ENCODE measurements at regions not wholly inside any gene's neighbourhood (a gene's known extent, or its start where the extent isn't known, plus 50 kb on each side); places are given as distances from the start of the nearest gene placed in this dataset.
"Not testable (repeated sequence)": the region's sequence is repeated elsewhere in the genome, so short reads cannot be mapped to it uniquely, and the experiment has no call there.

DNA sequence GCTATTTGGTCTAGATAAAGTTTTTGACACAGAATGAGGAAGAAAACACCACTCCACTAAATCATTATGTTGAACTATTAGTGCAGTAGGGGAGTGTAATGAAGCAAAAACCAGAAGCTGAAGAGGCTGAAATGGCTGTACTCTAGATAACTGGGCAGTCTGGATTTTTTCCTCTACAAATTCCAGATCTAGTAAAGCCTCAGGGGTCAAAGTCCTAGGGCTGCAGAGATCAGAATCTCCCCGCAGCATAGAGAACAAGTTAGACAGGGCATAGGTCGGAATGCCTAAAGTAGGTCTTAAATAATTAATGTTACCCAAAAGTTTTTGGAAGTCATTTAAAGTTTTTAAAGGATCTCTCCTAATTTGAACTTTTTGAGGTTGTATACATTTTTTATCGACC is 180.9 kb downstream of the OTOP1 start:
- DNase-seq (ENCODE audit: low spot score): not testable (repeated sequence)

DNA sequence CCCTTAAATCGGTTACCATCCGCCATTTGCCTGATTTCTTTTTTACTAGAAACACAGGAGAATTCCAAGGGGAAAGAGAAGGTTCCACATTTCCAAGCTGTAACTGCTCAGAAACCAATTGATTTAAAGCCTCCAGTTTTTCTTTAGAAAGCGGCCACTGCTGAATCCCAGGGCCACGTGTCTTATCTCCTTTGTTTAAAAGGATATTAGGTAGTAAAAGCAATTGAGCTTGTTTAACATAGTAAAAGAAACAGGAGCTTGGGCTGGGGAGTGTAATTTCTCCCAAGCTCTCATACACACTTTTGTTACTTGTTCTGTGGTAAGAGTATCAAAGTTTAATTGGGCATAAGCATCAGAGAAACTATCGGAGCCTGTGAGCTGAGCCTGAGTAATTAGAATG is 180.0 kb downstream of the OTOP1 start:
- DNase-seq (ENCODE audit: low spot score): not testable (repeated sequence)

DNA sequence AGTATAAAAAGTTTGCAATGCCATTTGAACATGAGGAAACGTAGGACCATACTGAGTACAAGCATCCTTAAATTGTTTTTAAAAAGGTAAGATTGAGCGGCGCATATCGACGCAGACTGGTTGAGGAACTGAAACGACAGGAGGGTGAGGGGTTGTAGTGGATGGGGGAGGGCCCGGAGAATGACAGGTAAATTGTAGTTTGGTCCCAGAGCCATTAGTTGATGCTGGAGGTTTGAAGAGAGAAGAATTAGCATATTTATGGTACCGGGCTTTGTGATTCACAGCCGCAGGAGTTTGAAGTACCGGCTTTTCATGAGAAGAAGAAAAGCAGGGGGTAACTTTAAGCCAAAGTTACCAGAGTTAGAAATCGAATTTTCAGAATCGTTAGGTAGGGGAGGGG is 179.5 kb downstream of the OTOP1 start:
- not testable (repeated sequence) for DNase-seq (ENCODE audit: low spot score)

- not testable (repeated sequence) for DNase-seq (ENCODE audit: low spot score)
Observed at GRCh38 chr4:4048227-4048626, 178.5 kb downstream of the OTOP1 start.

DNA sequence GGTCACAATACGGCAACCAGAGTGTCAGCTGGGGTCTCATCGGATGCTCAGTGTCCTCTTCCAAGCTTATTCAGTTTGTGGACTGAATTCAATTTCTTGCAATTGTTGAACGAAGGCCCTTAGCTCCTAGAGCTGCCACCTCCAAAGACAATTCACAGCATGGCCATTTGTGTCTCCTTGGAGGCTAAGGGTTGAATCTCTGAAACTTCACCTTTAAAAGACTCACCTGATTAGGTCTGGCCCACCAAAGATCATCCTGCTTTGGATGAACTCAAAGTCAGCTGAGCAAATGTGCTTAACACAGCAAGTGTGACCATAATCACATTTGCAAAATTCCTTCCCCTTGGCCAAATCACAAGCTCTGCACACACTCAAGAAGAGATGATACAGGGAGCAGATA is 175.9 kb downstream of the OTOP1 start:
- DNase-seq (ENCODE audit: low spot score): not testable (repeated sequence)

GRCh38 chr4:4052933-4053332 is 173.8 kb downstream of the OTOP1 start:
- not testable (repeated sequence) for DNase-seq (ENCODE audit: low spot score)

- not testable (repeated sequence) for DNase-seq (ENCODE audit: low spot score)
Observed at GRCh38 chr4:4057226-4057625, 169.5 kb downstream of the OTOP1 start.

- not testable (repeated sequence) for DNase-seq (ENCODE audit: low spot score)
Observed at GRCh38 chr4:4084171-4084570, 142.6 kb downstream of the OTOP1 start.

GRCh38 chr4:4089716-4090419 is 136.9 kb downstream of the OTOP1 start:
- not testable (repeated sequence) for DNase-seq (ENCODE audit: low spot score)

- not testable (repeated sequence) for DNase-seq (ENCODE audit: low spot score)
Observed at GRCh38 chr4:4090720-4091119, 136.0 kb downstream of the OTOP1 start.

DNA sequence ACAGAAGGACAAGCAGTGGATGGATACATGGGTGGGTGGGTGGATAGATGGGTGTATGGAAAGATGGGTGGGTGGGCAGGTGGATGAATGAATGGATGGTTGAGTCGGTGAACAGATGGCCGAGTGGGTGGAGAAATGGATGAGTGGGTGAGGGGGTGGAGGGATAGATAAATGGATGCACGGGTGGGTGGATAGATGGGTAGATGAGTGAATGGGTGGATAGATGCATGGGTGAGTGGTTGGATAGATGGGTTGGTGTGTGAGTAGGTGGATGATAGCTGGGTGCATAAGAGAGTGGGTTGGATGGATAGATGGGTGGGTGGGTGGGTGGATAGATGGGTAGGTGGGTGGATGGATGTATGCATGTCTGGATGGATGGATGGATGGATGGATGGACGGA is 134.6 kb downstream of the OTOP1 start:
- DNase-seq (ENCODE audit: low spot score): not testable (repeated sequence)

GRCh38 chr4:4099610-4100009 is 127.1 kb downstream of the OTOP1 start:
- not testable (repeated sequence) for DNase-seq (ENCODE audit: low spot score)

DNA sequence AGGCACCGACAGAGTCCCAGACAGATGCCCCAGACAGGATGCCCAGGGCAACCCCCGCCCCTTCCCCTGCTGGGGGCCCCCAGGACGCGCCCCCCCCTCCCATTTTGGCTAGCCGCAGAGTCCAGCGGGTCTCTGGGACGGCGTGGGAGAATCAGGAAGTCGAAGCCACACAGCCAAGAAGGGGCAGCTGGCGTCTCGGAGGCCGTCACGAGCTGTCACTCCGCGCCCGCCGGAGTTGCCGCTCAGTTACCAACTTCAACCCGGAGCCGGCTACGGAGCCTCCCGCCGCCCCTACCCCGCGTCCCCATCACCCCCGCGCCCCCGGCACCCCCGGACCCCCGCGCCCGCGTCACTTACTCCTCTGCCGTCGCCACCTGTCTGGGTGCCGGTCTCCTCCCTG is 119.8 kb downstream of the OTOP1 start:
- peak; percentile 25 for DNase-seq (ENCODE audit: low spot score)

- peak; percentile 95 for DNase-seq (ENCODE audit: low spot score)
Observed at GRCh38 chr4:4107411-4108107, 119.2 kb downstream of the OTOP1 start.

GRCh38 chr4:4115381-4115780 is 111.3 kb downstream of the OTOP1 start:
- DNase-seq (ENCODE audit: low spot score): not testable (repeated sequence)

- not testable (repeated sequence) for DNase-seq (ENCODE audit: low spot score)
Observed at GRCh38 chr4:4116901-4117300, 109.8 kb downstream of the OTOP1 start.

- not testable (repeated sequence) for DNase-seq (ENCODE audit: low spot score)
Observed at GRCh38 chr4:4134368-4134767, 92.4 kb downstream of the OTOP1 start.

DNA sequence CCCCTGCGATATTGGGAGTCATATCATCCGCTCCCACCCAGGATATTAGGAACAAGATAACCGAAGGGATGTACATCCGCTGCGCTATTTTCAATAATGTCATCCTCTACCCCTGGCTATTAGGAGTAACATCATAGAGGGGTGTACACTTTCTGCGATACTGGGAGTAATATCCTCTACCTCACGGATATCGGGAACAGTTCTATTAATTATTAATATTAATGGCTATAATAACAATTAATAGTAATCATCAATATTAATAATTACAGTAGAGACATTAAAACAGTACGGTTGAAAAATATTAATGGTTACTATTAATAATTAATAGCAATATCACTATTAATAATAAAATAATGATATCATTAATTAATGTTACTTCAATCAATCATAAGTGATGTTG is 90.1 kb downstream of the OTOP1 start:
- DNase-seq (ENCODE audit: low spot score): not testable (repeated sequence)

Measured in D341Med (cell line).